Right cardiac atrium (tissue), 5 donors: ENCODE measurements at regions not wholly inside any gene's neighbourhood (a gene's known extent, or its start where the extent isn't known, plus 50 kb on each side); places are given as distances from the start of the nearest gene placed in this dataset.

Source experiments
- ATAC-seq, 2 donors: fragments of 200-7000 bp; cut with Tn5 transposase; one replicate each; pipeline versions ENCODE4 v1.8.0 to v1.9.1; 2020; ENCODE audit warnings: moderate library complexity in 2 of 2, mild to moderate bottlenecking in 1 of 2
- DNase-seq, 3 donors: peaks; one replicate each; pipeline ENCODE4 v3.0.0-alpha.2; 2020
- H3K27ac ChIP-seq: one replicate; pipeline ENCODE4 v1.5.1; 2013; ENCODE audit warnings: mild to moderate bottlenecking, low read length, control low read depth, moderate library complexity
- H3K27me3 ChIP-seq: one replicate; pipeline ENCODE4 v1.6.1; 2013; ENCODE audit not compliant: control insufficient read depth, insufficient read depth
- H3K4me1 ChIP-seq: one replicate; pipeline ENCODE4 v1.6.1; 2013; ENCODE audit warnings: low read length; ENCODE audit not compliant: control insufficient read depth, insufficient read depth
- H3K4me3 ChIP-seq: one replicate; pipeline ENCODE4 v1.5.1; 2013; ENCODE audit warnings: low read length, control low read depth
- H3K9me3 ChIP-seq: one replicate; pipeline ENCODE4 v1.6.1; 2013; ENCODE audit warnings: low read length; ENCODE audit not compliant: control insufficient read depth
- WGBS: extraction: QIAGEN DNeasy Blood & Tissue Kit; methylation state at CpG from one replicate; pipeline ENCODE4 v1.1.7; 2013; 5-methylcytosine and 5-hydroxymethylcytosine counted together
- intact Hi-C, 4 donors: fragments of 100-400 bp; cut with DNase I; formaldehyde crosslinking; loops; one replicate each; pipeline versions ENCODE4 v1.11.0 to v1.14.0; 2022 to 2023
- donor health status: healthy with polysubstance abuse.
- donor health status: DM: no; HTN: yes; CAD: no.
- donor health status: DM: no; HTN: no; CAD: no.
- donor health status: DM: no; HTN: yes; CAD: no; lungs with severe emphysema.
- donor health status: DM: yes; HTN: yes; CAD: no.

GRCh38 chr12:97336900-97337751 is 125.5 kb upstream of the RMST start:
- H3K4me1 ChIP-seq: no peaks in the 10 kb centered on the region
- H3K27me3 ChIP-seq: peaks cover 3% of the 10 kb centered on the region
- whole genome bisulfite sequencing: 71% methylated on average over 7 of the region's 7 CpGs
- DNase-seq (no peak), ATAC-seq (no peak)
- H3K27ac ChIP-seq: no peak overlapping the region
- H3K9me3 ChIP-seq: no peaks in the 10 kb centered on the region
- intact Hi-C loops: no loop called here
- no peak overlapping the region for H3K4me3 ChIP-seq

GRCh38 chr12:97342130-97342529 is 120.5 kb upstream of the RMST start:
- Histone ChIP-seq H3K4me3 (no peak overlapping the region), H3K27ac (no peak overlapping the region), H3K9me3 (no peaks in the 10 kb centered on the region), H3K27me3 (peaks cover 3% of the 10 kb centered on the region), H3K4me1 (no peaks in the 10 kb centered on the region)
- no peak for DNase-seq
- intact Hi-C loops: no loop called here
- no peak for ATAC-seq
- WGBS: 50% methylated on average over 1 of the region's 1 CpG

GRCh38 chr12:97347956-97348355 is 114.6 kb upstream of the RMST start:
- no peak overlapping the region for H3K27ac ChIP-seq
- no peaks in the 10 kb centered on the region for H3K27me3 ChIP-seq
- no peaks in the 10 kb centered on the region for H3K9me3 ChIP-seq
- ATAC-seq: no peak
- H3K4me1 ChIP-seq: no peaks in the 10 kb centered on the region
- no peak overlapping the region for H3K4me3 ChIP-seq
- intact Hi-C loops: no loop called here
- DNase-seq: no peak
- 69% methylated on average over 5 of the region's 5 CpGs for WGBS

DNA sequence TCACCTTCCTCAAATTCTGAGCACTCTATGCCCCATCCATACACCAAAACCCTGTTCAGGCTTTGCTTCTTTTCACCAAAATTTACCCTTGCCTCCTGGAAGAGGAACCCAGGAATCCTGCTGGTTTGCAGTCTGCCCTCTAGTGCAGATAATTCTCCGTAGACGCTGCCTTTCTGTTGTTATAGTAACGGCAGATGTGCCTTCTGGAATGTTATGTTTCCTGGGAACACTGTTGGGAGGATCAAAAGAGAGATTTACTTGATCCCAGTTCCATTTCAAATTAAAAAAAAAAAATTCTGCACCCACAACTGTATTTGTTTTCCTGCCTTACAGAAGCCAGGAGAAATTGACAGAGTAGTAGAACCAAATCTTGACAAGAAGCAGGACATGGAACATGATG is 104.2 kb upstream of the RMST start:
- Histone ChIP-seq H3K4me3 (no peak overlapping the region), H3K27me3 (no peaks in the 10 kb centered on the region), H3K9me3 (no peaks in the 10 kb centered on the region), H3K4me1 (no peaks in the 10 kb centered on the region), H3K27ac (no peak overlapping the region)
- DNase-seq (no peak), ATAC-seq (no peak)
- WGBS: 48% methylated on average over 3 of the region's 3 CpGs
- intact Hi-C loops: no loop called here

DNA sequence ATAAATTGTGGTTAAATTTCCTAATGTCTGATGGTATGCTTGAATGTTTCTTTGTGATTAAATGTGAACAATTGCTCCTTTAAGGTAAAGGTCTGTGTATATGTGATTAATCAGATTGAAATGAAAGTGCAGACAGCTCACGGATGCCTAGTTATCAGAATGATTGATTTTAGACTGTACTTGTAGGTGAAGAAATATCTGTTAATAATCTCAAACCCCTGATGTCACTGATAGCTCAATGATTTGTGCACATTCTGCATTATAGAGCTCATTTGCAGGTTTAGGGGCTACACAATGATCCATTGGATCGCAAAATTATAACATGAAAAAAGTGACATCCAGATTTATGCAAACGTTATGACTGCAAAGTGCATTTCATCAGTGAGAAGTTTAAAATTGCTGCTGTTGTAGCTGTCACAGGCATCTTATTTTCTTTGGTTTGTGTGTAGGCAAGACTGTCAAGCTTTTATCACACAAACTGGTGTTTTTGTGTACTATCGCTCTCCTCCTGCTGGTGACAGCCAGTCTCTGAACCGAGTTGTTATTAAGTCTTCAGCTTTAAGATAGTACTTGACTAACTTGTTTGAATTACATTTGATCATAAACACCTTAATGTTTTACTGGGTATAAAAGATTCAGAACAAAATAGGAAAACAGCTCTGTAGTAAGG is 103.4 kb upstream of the RMST start:
- intact Hi-C loops: no loop called here
- DNase-seq: no peak
- 44% methylated on average over 5 of the region's 5 CpGs for WGBS
- H3K27ac ChIP-seq: no peak overlapping the region
- H3K9me3 ChIP-seq: no peaks in the 10 kb centered on the region
- no peaks in the 10 kb centered on the region for H3K27me3 ChIP-seq
- no peaks in the 10 kb centered on the region for H3K4me1 ChIP-seq
- no peak overlapping the region for H3K4me3 ChIP-seq
- ATAC-seq: no peak

DNA sequence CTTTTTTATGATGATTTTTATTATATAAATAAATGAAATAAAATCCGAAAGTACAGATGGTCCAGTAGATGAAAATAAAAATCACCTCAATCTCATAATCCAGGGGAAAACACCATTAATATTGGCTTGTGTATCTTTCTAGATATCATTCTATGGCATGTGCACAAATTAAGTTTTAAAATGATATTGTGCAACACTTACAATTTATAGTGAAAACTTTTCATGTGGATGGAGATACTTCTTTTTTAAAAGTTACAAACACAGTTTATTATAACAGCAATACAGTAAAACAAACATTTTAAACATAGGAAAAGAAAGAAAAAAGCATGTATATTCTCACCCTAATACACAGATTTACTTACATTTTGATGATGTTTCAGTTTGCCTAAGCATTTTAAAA is 98.9 kb upstream of the RMST start:
- intact Hi-C loops: no loop called here
- Histone ChIP-seq H3K4me3 (no peak overlapping the region), H3K9me3 (no peaks in the 10 kb centered on the region), H3K4me1 (no peaks in the 10 kb centered on the region), H3K27ac (no peak overlapping the region), H3K27me3 (no peaks in the 10 kb centered on the region)
- DNase-seq (no peak), ATAC-seq (no peak)
- WGBS: 88% methylated on average over 1 of the region's 1 CpG

DNA sequence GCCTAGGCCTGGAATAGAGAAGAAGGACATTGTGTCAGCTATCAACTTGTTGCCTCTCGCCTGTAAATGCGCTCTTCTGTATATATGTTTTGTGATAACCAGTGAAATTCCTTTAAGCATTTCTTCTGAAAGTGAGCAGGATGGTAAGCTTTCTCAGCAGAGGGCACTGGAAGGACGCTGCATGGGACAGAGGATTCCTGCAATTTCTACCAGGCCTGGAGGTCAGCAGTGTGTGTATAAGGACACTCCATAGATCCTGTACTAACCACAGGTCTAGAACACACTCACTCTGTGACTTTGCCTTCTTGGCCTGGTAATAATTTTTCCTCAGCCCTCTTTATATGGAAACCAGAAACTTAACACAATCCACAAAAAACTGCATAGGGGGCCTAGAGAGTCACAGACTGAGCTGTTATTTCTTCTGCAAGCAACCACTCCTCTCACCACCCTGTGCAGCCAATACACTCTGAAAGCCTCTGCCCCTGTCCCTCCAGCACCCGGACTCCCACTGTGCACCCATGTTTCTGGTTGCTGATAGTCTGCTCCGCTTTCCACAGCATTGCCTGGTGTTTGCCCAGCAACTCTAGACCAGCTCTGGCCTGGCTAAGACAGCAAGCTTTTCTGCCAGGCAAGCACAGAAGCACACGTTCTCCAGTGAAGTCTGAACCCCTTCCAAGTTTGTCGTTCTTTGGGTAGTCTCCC is 94.0 kb upstream of the RMST start:
- ATAC-seq: no peak
- DNase-seq: no peak
- no peaks in the 10 kb centered on the region for H3K9me3 ChIP-seq
- no peak overlapping the region for H3K4me3 ChIP-seq
- H3K27ac ChIP-seq: no peak overlapping the region
- 66% methylated on average over 7 of the region's 7 CpGs for WGBS
- intact Hi-C loops: no loop called here
- H3K4me1 ChIP-seq: no peaks in the 10 kb centered on the region
- no peaks in the 10 kb centered on the region for H3K27me3 ChIP-seq

DNA sequence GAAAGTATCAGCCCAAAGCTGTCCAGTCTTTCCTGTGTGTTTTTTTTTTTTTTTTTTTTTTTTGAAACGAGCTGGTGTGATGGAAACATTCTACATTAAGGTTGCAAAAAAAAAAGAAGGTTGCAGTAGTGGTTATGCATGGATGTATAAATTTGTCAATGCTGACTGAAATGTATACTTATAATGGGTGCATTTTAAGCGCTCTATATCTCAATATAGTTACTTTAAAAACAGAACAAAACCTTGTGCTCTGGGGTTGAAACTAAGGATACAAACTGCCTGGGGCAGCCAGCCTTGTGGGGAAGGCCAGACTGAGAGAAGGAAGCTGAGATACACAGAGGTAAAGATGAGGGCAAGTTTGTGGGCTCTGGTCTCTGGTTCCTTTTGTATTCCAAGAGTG is 87.3 kb upstream of the RMST start:
- Histone ChIP-seq H3K27me3 (no peaks in the 10 kb centered on the region), H3K4me1 (no peaks in the 10 kb centered on the region), H3K4me3 (no peak overlapping the region), H3K9me3 (no peaks in the 10 kb centered on the region), H3K27ac (no peak overlapping the region)
- DNase-seq (no peak), ATAC-seq (no peak)
- WGBS: 61% methylated on average over 2 of the region's 2 CpGs
- intact Hi-C loops: no loop called here

DNA sequence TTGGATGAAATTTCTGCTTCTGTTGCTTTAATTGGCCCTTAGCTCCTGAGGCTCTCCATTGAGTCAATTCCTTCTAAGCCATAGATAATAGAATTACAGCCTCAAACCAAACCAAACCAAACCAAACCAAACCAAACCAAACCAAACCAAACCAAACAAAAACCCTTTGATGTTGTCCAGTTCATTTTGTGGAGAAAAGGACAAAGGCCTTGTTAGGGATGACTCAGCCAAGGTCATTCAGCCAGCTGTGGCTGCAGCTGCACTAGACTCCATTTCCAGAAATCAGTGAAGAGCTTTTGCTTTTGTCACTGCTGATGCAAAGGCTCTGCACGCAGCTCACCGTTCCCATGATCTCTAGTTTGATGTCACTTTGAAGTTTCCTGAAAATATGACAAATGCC is 82.2 kb upstream of the RMST start:
- intact Hi-C loops: no loop called here
- H3K4me3 ChIP-seq: no peak overlapping the region
- ATAC-seq: no peak

GRCh38 chr12:97385121-97385520 is 77.5 kb upstream of the RMST start:
- Histone ChIP-seq H3K4me3 (no peak overlapping the region), H3K4me1 (no peaks in the 10 kb centered on the region), H3K27ac (no peak overlapping the region), H3K9me3 (no peaks in the 10 kb centered on the region), H3K27me3 (no peaks in the 10 kb centered on the region)
- DNase-seq (no peak), ATAC-seq (no peak)
- WGBS: 93% methylated on average over 1 of the region's 1 CpG
- intact Hi-C loops: no loop called here

More for the DNA sequence above, 82.2 kb upstream of the RMST start:
- DNase-seq: no peak
- H3K9me3 ChIP-seq: no peaks in the 10 kb centered on the region
- no peaks in the 10 kb centered on the region for H3K27me3 ChIP-seq
- WGBS: 86% methylated on average over 2 of the region's 2 CpGs
- no peak overlapping the region for H3K27ac ChIP-seq
- no peaks in the 10 kb centered on the region for H3K4me1 ChIP-seq

DNA sequence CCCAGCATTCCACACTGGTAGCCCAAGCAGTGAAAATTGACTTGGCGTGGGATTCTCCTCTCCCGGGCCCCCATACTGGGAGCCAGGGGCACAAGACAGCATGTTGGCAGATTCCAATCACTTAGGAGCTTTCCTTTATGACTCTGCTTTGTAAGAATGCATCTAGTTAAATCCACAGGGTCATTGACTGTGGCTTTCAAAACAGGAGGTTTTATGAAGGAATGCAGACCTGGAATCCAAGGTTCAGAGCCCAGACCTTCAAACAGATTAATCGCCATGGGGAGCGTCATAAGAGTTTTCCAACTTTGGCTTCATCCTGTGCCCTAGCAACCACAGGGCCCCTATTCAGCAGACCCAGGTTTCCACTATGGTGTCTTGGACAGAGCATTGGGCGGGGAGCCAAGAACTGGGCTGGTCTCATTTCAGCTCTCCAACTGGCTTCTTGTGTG is 76.4 kb upstream of the RMST start:
- no peak overlapping the region for H3K4me3 ChIP-seq
- H3K9me3 ChIP-seq: no peaks in the 10 kb centered on the region
- WGBS: 89% methylated on average over 5 of the region's 5 CpGs
- ATAC-seq: no peak
- no peak for DNase-seq
- H3K27me3 ChIP-seq: no peaks in the 10 kb centered on the region
- no peaks in the 10 kb centered on the region for H3K4me1 ChIP-seq
- H3K27ac ChIP-seq: no peak overlapping the region
- intact Hi-C loops: no loop called here
